ENCODE measurements at regions not wholly inside any gene's neighbourhood (a gene's known extent, or its start where the extent isn't known, plus 50 kb on each side); places are given as distances from the start of the nearest gene placed in this dataset.

GRCh38 chr5:104733063-104733669 is 1170.6 kb upstream of the NUDT12 start:
- no peak overlapping the region for H3K9ac ChIP-seq (ENCODE audit: low read length)
- no peaks in the 10 kb centered on the region for H3K4me1 ChIP-seq (ENCODE audit: control insufficient read depth in 1 of 2, insufficient read depth in 2 of 2, low read length in 2 of 2)
- H3K27ac ChIP-seq (ENCODE audit: low read depth, low read length): no peak overlapping the region
- no peak overlapping the region for H3K4me2 ChIP-seq (ENCODE audit: low read length)
- CTCF ChIA-PET: no interaction called here
- no peak for DNase-seq (ENCODE audit: low read depth, low spot score)
- no peaks in the 10 kb centered on the region for H3K9me2 ChIP-seq (ENCODE audit: insufficient read depth)
- no peaks in the 10 kb centered on the region for H3K27me3 ChIP-seq (ENCODE audit: insufficient read depth, low read length)
- H3K4me3 ChIP-seq (replicated peaks in 1 of 2; ENCODE audit: low read depth in 1 of 2, low read length in 2 of 2): no peak overlapping the region
- BruUV-seq (replicated peaks): no TSS peak
- intact Hi-C loops (cut with micrococcal nuclease): no loop called here
- no peaks in the 10 kb centered on the region for H3K36me3 ChIP-seq (ENCODE audit: control insufficient read depth in 1 of 2, insufficient read depth in 2 of 2, low read length in 2 of 2)
- H2AFZ ChIP-seq (ENCODE audit: low read depth, low read length, poor library complexity, severe bottlenecking): no peak overlapping the region
- no peaks in the 10 kb centered on the region for H3K9me3 ChIP-seq (ENCODE audit: control insufficient read depth in 1 of 2, insufficient read depth in 1 of 2, low read depth in 1 of 2, low read length in 2 of 2)
- RAD21 ChIA-PET (ENCODE audit: low non-redundant PET in 1 of 2, low total read pairs in 2 of 2, uncharacterized antibody in 2 of 2, unreplicated experiment in 2 of 2): no interaction called here
- no peaks in the 10 kb centered on the region for H4K20me1 ChIP-seq (ENCODE audit: insufficient read depth)
- TF ChIP-seq, protein P1, sequence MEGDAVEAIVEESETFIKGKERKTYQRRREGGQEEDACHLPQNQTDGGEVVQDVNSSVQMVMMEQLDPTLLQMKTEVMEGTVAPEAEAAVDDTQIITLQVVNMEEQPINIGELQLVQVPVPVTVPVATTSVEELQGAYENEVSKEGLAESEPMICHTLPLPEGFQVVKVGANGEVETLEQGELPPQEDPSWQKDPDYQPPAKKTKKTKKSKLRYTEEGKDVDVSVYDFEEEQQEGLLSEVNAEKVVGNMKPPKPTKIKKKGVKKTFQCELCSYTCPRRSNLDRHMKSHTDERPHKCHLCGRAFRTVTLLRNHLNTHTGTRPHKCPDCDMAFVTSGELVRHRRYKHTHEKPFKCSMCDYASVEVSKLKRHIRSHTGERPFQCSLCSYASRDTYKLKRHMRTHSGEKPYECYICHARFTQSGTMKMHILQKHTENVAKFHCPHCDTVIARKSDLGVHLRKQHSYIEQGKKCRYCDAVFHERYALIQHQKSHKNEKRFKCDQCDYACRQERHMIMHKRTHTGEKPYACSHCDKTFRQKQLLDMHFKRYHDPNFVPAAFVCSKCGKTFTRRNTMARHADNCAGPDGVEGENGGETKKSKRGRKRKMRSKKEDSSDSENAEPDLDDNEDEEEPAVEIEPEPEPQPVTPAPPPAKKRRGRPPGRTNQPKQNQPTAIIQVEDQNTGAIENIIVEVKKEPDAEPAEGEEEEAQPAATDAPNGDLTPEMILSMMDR (IDR thresholded peaks at IDR 0.05 in 2 of 3, conservative IDR thresholded peaks at IDR 0.05 in 1 of 3; ENCODE audit: borderline replicate concordance in 1 of 3, insufficient read depth in 1 of 3, low read depth in 2 of 3, low read length in 2 of 3): no peak
- no peak for TF ChIP-seq YY1 (IDR thresholded peaks at IDR 0.05; ENCODE audit: extremely low read depth, insufficient replicate concordance, low read depth, low read length)
- no peak for TF ChIP-seq CEBPB (IDR thresholded peaks at IDR 0.05; ENCODE audit: low read depth)
- TF ChIP-seq SIN3A (IDR thresholded peaks at IDR 0.05; ENCODE audit: low read depth): no peak
- TF ChIP-seq, protein P2, sequence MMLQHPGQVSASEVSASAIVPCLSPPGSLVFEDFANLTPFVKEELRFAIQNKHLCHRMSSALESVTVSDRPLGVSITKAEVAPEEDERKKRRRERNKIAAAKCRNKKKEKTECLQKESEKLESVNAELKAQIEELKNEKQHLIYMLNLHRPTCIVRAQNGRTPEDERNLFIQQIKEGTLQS (IDR thresholded peaks at IDR 0.05): no peak
- no peak for TF ChIP-seq SP1 (IDR thresholded peaks at IDR 0.05; ENCODE audit: low read depth)
- no peak for TF ChIP-seq TCF7L2 (IDR thresholded peaks at IDR 0.05; ENCODE audit: borderline replicate concordance, extremely low read depth, insufficient read depth, insufficient read length)
- TF ChIP-seq ELF1 (IDR thresholded peaks at IDR 0.05; ENCODE audit: borderline replicate concordance, low read depth): no peak
- no peak for TF ChIP-seq FOSL1 (IDR thresholded peaks at IDR 0.05; ENCODE audit: low read depth)
- H3K79me2 ChIP-seq (ENCODE audit: insufficient read depth, low read length): no peaks in the 10 kb centered on the region
- no peak for ATAC-seq
- POLR2A ChIA-PET: no interaction called here

All from HCT116 (cell line).